IMR-90 (cell line): ENCODE measurements at regions not wholly inside any gene's neighbourhood (a gene's known extent, or its start where the extent isn't known, plus 50 kb on each side); places are given as distances from the start of the nearest gene placed in this dataset.

Source experiments
- BHLHE40 ChIP-seq: fragments of 150-350 bp; IDR thresholded peaks from 2 replicates; pipeline ENCODE4 v1.6.1; 2016; ENCODE audit warnings: mild to moderate bottlenecking, low read depth, low read length
- CEBPB ChIP-seq: IDR thresholded peaks from 2 replicates; pipeline ENCODE4 v1.6.1; 2012; ENCODE audit warnings: low read depth, low read length, improper control_type of control experiment
- FOS ChIP-seq: fragments of 150-350 bp; IDR thresholded peaks from 2 replicates; pipeline ENCODE4 v1.6.1; 2016; ENCODE audit warnings: low read depth, low read length
- MAFK ChIP-seq: IDR thresholded peaks from 2 replicates; pipeline ENCODE4 v1.6.1; 2012; ENCODE audit warnings: low read depth, low read length, improper control_type of control experiment
- MXI1 ChIP-seq: IDR thresholded peaks from 2 replicates; pipeline ENCODE4 v1.6.1; 2012; ENCODE audit warnings: low read depth, mild to moderate bottlenecking, low read length, moderate library complexity, borderline replicate concordance
- POLR2A ChIP-seq: IDR thresholded peaks from 2 replicates; pipeline ENCODE4 v1.6.1; 2012; ENCODE audit warnings: mild to moderate bottlenecking, low read depth, low read length
- RFX5 ChIP-seq: IDR thresholded peaks from 2 replicates; pipeline ENCODE4 v1.8.0; 2012; ENCODE audit warnings: low read depth, mild to moderate bottlenecking, low read length, moderate library complexity
- SMC3 ChIP-seq: fragments of 150-350 bp; IDR thresholded peaks from 2 replicates; pipeline ENCODE4 v1.6.1; 2016; ENCODE audit warnings: low read depth, mild to moderate bottlenecking, antibody characterized with exemption, low read length, moderate library complexity
- TF ChIP-seq, protein P1 (sequence below): conservative IDR thresholded peaks from 2 replicates; pipeline ENCODE4 v1.5.1; 2012; ENCODE audit warnings: mild to moderate bottlenecking, low read depth, low read length, improper control_type of control experiment

DNA sequence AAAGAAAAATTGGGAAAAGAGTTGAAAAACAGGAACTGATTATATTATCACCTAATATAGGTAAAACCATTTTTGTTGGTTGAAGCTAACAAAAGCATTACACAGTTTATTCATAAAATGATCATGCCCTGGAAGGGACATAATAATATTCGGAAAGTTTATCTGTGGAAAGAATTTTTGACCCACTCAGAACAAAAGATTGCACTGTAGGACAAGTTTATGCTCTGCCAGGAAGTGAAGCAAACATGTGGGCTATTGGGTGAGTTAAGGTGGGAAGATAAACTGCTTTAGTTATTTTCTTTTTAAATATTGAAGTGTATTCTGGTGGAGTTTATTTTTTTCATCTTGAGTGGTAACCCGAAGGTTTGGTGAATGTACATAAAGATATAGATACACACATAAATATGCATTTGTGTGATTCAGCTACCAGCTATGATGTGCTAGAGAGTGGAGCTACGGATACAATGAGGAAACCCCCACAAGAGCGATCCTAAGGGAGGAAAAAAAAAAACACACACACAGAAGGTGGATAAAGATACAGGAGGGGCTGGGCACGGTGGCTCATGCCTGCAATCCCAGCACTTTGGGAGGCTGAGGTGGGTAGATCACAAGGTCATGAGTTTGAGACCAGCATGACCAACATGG is 506.4 kb upstream of the THBS1 start:
- TF ChIP-seq, protein P1, sequence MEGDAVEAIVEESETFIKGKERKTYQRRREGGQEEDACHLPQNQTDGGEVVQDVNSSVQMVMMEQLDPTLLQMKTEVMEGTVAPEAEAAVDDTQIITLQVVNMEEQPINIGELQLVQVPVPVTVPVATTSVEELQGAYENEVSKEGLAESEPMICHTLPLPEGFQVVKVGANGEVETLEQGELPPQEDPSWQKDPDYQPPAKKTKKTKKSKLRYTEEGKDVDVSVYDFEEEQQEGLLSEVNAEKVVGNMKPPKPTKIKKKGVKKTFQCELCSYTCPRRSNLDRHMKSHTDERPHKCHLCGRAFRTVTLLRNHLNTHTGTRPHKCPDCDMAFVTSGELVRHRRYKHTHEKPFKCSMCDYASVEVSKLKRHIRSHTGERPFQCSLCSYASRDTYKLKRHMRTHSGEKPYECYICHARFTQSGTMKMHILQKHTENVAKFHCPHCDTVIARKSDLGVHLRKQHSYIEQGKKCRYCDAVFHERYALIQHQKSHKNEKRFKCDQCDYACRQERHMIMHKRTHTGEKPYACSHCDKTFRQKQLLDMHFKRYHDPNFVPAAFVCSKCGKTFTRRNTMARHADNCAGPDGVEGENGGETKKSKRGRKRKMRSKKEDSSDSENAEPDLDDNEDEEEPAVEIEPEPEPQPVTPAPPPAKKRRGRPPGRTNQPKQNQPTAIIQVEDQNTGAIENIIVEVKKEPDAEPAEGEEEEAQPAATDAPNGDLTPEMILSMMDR = no peak
- TF ChIP-seq FOS = no peak
- TF ChIP-seq MAFK = no peak
- no peak for TF ChIP-seq MXI1
- TF ChIP-seq CEBPB = no peak
- no peak for TF ChIP-seq RFX5
- TF ChIP-seq BHLHE40 = no peak
- no peak for TF ChIP-seq POLR2A
- TF ChIP-seq SMC3 = no peak
